Lower leg skin (tissue), 4 donors: ENCODE measurements at regions not wholly inside any gene's neighbourhood (a gene's known extent, or its start where the extent isn't known, plus 50 kb on each side); places are given as distances from the start of the nearest gene placed in this dataset.

ENCODE experiments used
- DNase-seq, 2 donors: peaks; one replicate each; pipeline ENCODE4 v3.0.0-alpha.2; 2019; ENCODE audit warnings: low spot score in 2 of 2
- H3K4me3 ChIP-seq: fragments of 200-600 bp; sonication (generic); 2 replicates; pipeline ENCODE4 v1.5.1; 2017; ENCODE audit warnings: mild to moderate bottlenecking, low read depth; ENCODE audit not compliant: poor library complexity, severe bottlenecking
- POLR2A ChIP-seq, 2 donors: fragments of 450-650 bp; IDR thresholded peaks; one replicate each; pipeline ENCODE4 v1.6.1; 2016 to 2017; ENCODE audit warnings: antibody characterized with exemption in 2 of 2, mild to moderate bottlenecking in 1 of 2, moderate library complexity in 1 of 2
- WGBS, 2 donors: methylation state at CpG; one replicate each; pipeline ENCODE4 v1.1.5; 2018; 5-methylcytosine and 5-hydroxymethylcytosine counted together
- intact Hi-C: fragments of 100-400 bp; cut with DNase I; formaldehyde crosslinking; loops from one replicate; pipeline ENCODE4 v1.15.0; 2023; ENCODE audit warnings: low total_unique reads
- TF ChIP-seq, protein P1 (sequence below), 3 donors: fragments of 450-650 bp; IDR thresholded peaks; one replicate each; pipeline ENCODE4 v1.5.1; 2016; ENCODE audit warnings: antibody characterized with exemption in 3 of 3, mild to moderate bottlenecking in 3 of 3, moderate library complexity in 2 of 3

DNA sequence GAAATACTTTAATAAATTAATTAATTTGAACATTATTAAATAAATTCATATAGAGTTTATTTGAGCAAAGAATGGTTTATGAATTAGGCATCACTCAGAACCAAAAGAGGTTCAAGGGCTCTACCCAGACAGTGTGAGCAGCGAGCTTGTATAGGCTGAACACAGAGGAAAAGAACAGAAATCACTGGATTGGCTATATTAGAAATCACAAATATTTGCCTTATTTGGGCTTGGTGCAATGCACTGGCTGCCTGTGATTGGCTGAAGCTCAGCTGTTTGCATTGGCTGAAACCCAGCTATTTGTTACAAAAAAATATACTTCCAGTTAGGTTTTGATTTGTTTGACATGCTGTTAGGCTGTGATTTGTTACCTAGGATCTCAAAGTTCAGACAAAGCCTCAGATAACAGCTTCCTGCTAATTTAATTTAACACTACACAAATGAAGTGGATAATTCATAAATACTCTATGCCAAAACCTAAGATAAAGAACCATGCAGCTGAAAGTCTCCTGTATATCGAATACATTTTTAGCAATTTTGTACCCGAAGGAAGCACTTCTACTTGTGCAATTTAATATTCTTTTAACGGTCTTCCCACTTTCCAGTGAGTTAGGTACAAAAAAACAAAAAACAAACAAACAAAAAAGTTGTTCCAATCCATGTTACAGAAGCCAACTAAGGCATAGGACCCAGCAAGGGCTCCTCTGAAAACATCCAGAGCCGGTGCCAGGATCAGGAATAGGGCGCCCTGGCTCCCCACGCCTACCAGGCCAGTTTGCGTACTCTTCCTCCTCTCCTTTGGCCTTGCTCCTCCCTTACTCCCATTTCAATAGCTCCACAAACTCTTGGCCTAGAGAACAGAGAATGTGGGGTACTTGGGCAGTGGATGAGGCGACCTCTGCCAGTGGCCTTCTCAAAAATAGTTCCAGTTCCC lies 179.1 kb downstream of the DUSP10 start:
- intact Hi-C loops = no loop called here
- no peak for DNase-seq
- 93 to 94% methylated on average over 9 of the region's 9 CpGs for WGBS, 2 donors
- H3K4me3 ChIP-seq = no peak overlapping the region
- no peak for TF ChIP-seq POLR2A (IDR thresholded peaks at IDR 0.05)
- TF ChIP-seq, protein P1, sequence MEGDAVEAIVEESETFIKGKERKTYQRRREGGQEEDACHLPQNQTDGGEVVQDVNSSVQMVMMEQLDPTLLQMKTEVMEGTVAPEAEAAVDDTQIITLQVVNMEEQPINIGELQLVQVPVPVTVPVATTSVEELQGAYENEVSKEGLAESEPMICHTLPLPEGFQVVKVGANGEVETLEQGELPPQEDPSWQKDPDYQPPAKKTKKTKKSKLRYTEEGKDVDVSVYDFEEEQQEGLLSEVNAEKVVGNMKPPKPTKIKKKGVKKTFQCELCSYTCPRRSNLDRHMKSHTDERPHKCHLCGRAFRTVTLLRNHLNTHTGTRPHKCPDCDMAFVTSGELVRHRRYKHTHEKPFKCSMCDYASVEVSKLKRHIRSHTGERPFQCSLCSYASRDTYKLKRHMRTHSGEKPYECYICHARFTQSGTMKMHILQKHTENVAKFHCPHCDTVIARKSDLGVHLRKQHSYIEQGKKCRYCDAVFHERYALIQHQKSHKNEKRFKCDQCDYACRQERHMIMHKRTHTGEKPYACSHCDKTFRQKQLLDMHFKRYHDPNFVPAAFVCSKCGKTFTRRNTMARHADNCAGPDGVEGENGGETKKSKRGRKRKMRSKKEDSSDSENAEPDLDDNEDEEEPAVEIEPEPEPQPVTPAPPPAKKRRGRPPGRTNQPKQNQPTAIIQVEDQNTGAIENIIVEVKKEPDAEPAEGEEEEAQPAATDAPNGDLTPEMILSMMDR (IDR thresholded peaks at IDR 0.05) = no peak

DNA sequence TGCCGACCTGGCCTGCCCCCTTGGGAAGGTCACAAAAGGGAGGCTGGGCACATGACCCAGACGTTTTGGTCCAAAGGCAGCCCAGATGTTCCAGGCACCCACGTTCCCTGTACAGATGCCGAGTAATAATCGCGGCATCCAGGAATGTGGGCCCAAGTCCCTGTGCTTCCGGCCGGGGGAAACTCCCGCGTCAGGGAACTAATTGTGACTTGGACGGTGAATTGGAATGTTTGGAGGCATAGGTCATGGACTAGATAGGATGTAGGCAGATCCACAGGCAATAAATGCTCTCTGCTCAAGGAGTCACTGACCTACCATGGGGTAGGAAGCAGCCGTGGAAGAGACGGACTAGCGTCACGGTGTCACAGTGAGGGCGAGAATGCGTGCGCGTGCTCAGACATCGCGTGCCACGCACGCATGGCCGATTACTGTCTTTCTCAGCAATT lies 178.4 kb downstream of the DUSP10 start:
- DNase-seq = no peak
- no peak overlapping the region for H3K4me3 ChIP-seq
- TF ChIP-seq POLR2A (IDR thresholded peaks at IDR 0.05) = no peak
- TF ChIP-seq, protein P1 (IDR thresholded peaks at IDR 0.05) = no peak
- intact Hi-C loops = no loop called here
- WGBS, 2 donors = 90 to 94% methylated on average over 24 of the region's 24 CpGs

- intact Hi-C loops = no loop called here
- no peak for TF ChIP-seq POLR2A (IDR thresholded peaks at IDR 0.05)
- TF ChIP-seq, protein P1 (IDR thresholded peaks at IDR 0.05) = no peak
- no peak for DNase-seq
- WGBS, 2 donors = 67 to 79% methylated on average over 2 of the region's 2 CpGs
- no peak overlapping the region for H3K4me3 ChIP-seq
Measured at GRCh38 chr1:221564891-221565290, 177.0 kb downstream of the DUSP10 start.

DNA sequence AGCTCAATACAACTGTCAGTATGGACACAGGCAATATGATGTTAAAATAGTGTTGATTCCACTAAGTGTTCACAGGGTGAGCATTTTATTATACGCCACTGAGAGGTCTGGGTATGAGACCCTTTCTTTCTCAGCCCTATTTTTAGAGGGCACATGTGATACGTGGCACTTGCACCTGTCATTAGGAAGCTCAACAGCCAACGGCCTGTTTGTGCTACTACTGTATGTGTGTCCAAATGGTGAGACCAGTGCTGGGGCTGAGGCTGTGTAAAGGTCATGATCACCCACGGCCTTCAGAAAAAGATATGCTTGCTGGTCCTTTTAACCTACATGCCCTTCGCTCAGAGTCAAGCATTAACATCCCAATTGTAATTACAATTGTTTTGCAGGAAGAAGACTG lies 176.2 kb downstream of the DUSP10 start:
- no peak for DNase-seq
- intact Hi-C loops = no loop called here
- H3K4me3 ChIP-seq = no peak overlapping the region
- WGBS, 2 donors = 84 to 85% methylated on average over 5 of the region's 5 CpGs
- TF ChIP-seq, protein P1 (IDR thresholded peaks at IDR 0.05) = no peak
- no peak for TF ChIP-seq POLR2A (IDR thresholded peaks at IDR 0.05)

DNA sequence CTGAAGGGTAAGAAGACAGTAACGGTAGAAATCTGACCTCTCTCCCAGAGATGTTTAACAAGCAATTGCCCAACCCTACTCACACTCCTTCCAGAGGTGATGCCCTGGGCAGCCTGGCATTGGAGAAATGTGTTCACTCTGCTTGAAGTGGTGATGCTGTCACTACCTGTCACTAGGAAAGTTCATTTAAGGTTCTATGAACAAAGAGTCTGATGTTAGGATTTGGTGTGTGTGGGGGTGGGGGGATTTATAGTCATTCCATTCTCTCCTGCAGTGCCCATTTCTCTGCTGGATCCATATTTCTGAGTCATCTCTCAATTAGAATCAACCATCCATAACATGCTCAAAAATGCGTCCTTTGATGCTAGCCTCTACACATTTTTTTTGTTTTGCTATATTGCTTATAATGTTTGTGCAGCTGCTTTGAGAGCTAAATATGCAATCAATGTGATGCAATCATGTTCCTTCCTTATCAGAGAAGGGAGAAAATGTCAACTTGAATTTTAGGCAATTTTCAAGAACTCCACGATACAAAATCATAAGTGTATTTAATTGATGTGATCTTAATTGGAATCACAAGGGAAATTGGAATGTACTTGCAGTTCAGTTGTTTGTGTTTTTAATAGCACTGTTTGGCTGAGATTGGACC lies 173.9 kb downstream of the DUSP10 start:
- intact Hi-C loops = no loop called here
- no peak overlapping the region for H3K4me3 ChIP-seq
- WGBS, 2 donors = 70 to 73% methylated on average over 3 of the region's 3 CpGs
- TF ChIP-seq POLR2A (IDR thresholded peaks at IDR 0.05) = no peak
- TF ChIP-seq, protein P1 (IDR thresholded peaks at IDR 0.05) = no peak
- DNase-seq = no peak
